ENCODE measurements at regions not wholly inside any gene's neighbourhood (a gene's known extent, or its start where the extent isn't known, plus 50 kb on each side); places are given as distances from the start of the nearest gene placed in this dataset.

DNA sequence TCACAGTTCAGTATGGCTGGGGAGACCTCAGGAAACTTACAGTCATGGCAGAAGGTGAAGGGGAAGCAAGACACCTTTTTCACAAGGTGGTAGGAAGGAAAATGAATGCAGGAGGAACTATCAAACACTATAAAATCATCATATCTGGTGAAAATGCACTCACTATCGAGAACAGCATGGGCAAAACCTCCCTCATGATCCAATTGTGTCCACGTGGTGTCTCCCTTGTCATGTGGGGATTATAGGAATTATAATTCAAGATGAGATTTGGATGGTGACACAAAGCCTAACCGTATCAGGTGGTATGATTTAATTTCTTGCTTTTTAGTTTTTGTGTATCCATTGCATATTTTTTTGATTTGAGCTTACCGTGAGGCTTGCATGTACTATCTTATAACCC lies 133.2 kb upstream of the SYNCRIP start:
- TF ChIP-seq CTCF (IDR thresholded peaks at IDR 0.05) (peak; percentile 18; the same call in 1 of the 2 replicates), ZFX (IDR thresholded peaks at IDR 0.05; ENCODE audit: borderline replicate concordance) (no peak)

Data from 22Rv1 (cell line).